ENCODE measurements at regions not wholly inside any gene's neighbourhood (a gene's known extent, or its start where the extent isn't known, plus 50 kb on each side); places are given as distances from the start of the nearest gene placed in this dataset.

DNA sequence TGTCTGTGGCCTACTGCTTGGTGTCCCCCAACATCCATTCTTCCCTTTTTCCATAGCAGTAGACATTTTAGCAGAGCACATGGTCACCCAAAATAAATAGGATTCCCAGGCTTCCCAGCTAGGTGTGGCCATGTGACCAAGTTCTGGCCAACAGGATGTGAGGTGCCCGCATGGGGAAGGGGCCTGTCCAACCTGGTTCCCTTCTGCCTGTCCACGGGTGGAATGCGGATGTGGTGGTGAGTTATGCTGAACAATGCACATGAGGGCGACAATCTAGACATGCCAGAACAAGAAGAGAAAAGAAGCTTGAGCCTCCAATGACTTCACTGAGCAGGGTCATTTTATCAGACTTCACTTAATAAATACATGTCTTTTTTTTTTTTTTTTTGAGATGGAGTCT lies 77.6 kb upstream of the DLG1 start:
- H3K4me3 ChIP-seq, result no peak overlapping the region
- no peaks in the 10 kb centered on the region for H3K36me3 ChIP-seq
- H3K27me3 ChIP-seq, result no peaks in the 10 kb centered on the region
- no peak for DNase-seq (ENCODE audit: low spot score)
- no peak overlapping the region for H3K27ac ChIP-seq
- TF ChIP-seq, protein P1, sequence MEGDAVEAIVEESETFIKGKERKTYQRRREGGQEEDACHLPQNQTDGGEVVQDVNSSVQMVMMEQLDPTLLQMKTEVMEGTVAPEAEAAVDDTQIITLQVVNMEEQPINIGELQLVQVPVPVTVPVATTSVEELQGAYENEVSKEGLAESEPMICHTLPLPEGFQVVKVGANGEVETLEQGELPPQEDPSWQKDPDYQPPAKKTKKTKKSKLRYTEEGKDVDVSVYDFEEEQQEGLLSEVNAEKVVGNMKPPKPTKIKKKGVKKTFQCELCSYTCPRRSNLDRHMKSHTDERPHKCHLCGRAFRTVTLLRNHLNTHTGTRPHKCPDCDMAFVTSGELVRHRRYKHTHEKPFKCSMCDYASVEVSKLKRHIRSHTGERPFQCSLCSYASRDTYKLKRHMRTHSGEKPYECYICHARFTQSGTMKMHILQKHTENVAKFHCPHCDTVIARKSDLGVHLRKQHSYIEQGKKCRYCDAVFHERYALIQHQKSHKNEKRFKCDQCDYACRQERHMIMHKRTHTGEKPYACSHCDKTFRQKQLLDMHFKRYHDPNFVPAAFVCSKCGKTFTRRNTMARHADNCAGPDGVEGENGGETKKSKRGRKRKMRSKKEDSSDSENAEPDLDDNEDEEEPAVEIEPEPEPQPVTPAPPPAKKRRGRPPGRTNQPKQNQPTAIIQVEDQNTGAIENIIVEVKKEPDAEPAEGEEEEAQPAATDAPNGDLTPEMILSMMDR (IDR thresholded peaks at IDR 0.05), result no peak
- H3K4me1 ChIP-seq, result no peaks in the 10 kb centered on the region
- H3K9me3 ChIP-seq, result no peaks in the 10 kb centered on the region

DNA sequence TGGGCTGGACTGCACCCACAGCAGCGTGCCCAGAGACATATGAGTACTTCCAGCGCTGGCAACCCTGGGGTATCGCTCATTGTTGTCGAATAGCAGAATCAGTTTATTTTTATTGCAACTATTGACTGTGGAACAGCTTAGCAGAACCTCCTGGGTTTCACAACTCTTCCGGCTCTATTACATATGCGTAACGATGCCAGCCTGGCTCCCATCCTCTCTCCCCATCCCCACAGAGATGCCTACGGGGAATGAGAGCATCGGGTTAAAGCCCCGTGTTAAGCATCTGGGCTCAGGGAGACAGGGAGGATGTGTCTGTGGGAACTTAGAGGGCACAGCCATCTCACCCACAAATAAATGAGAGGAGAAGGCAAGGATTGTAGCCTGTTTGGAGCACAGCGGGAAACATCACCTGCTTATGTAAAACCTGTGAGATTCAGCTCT lies 76.6 kb upstream of the DLG1 start:
- Histone ChIP-seq H3K9me3 (no peaks in the 10 kb centered on the region), H3K27me3 (no peaks in the 10 kb centered on the region), H3K4me1 (no peaks in the 10 kb centered on the region), H3K4me3 (no peak overlapping the region), H3K36me3 (no peaks in the 10 kb centered on the region), H3K27ac (no peak overlapping the region)
- TF ChIP-seq, protein P1 (IDR thresholded peaks at IDR 0.05), result no peak
- DNase-seq (ENCODE audit: low spot score), result peak; percentile 23

DNA sequence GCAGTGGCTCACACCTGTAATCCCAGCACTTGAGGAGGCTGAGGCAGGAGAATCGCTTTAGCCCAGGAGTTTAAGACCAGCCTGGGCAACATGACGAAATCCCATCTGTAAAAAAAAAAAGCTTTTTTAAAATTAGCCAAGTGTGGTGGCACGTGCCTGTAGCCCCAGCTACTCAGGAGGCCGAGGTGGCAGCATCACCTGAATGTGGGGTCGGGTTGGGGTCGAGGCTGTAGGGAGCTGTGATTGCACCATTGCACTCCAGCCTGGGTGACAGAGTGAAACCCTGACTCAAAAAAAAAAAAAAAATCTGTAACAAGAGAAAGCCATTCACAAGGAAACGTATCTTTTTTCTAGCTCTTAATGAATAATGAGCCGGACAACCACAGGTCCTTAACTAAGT lies 74.7 kb upstream of the DLG1 start:
- H3K4me3 ChIP-seq, result no peak overlapping the region
- no peak overlapping the region for H3K27ac ChIP-seq
- peak; percentile 34 for DNase-seq (ENCODE audit: low spot score)
- no peaks in the 10 kb centered on the region for H3K4me1 ChIP-seq
- H3K36me3 ChIP-seq, result no peaks in the 10 kb centered on the region
- H3K27me3 ChIP-seq, result no peaks in the 10 kb centered on the region
- TF ChIP-seq, protein P1 (IDR thresholded peaks at IDR 0.05), result no peak
- H3K9me3 ChIP-seq, result no peaks in the 10 kb centered on the region

DNA sequence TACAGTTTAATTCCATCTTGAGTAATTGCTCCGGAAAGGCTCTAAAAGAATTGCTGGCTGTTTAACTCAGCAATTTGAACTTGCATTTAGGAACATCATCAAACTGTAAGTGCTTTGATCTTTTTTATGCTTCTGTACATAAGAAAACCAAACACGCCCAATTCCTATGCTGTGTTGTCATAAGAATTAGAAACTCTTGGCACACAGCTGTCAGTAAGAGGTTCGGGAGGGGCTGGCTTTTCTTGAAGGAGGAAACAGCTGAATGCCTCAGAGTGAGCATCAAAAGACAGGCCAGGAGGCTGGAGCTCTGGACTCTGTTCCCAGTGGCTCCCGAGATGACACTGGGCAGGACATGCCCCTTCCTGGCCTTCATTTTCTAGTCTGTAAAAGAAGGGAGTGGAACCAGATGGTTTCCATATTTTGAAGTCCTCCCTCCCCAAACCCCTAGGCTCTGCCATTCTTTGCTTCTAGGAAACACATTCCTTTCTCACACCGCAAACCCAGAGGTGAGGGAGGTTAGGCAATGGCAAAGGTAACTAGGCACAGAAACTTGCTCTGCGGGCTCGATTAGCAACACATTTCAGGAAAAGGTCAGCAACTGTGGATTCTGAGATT lies 73.7 kb upstream of the DLG1 start:
- Histone ChIP-seq H3K4me1 (peaks cover 0 to 2% of the 10 kb centered on the region in 2 donors), H3K36me3 (no peaks in the 10 kb centered on the region), H3K27me3 (no peaks in the 10 kb centered on the region), H3K9me3 (no peaks in the 10 kb centered on the region), H3K4me3 (no peak overlapping the region), H3K27ac (no peak overlapping the region)
- TF ChIP-seq, protein P1 (IDR thresholded peaks at IDR 0.05), result no peak
- DNase-seq (ENCODE audit: low spot score), result peak; percentile 58

DNA sequence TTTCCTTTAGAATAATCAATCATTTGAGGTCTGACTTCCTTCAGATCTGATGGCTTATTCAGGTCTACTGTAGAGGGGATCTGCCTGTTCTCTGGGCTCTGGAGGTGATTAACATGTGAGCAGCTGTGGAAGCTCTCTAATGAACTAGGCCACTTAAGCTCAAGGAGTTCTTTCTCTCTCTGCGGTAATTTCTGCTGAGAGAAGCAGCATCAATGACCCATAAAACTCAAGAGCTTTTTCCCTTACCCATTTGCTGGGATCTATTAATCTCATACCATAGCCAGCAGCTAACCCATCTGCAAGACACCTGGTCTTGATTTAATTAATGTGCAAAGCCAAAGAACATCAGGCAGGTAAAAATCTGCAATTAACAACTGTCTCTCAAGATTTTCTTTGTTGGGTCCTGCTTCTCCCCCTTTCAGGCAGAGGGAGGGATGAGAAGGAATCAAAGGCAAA lies 73.2 kb upstream of the DLG1 start:
- Histone ChIP-seq H3K4me3 (no peak overlapping the region), H3K27ac (no peak overlapping the region), H3K9me3 (no peaks in the 10 kb centered on the region), H3K36me3 (no peaks in the 10 kb centered on the region), H3K27me3 (no peaks in the 10 kb centered on the region), H3K4me1 (peaks cover 0 to 8% of the 10 kb centered on the region in 2 donors)
- DNase-seq (ENCODE audit: low spot score), result no peak
- TF ChIP-seq, protein P1 (IDR thresholded peaks at IDR 0.05), result no peak

DNA sequence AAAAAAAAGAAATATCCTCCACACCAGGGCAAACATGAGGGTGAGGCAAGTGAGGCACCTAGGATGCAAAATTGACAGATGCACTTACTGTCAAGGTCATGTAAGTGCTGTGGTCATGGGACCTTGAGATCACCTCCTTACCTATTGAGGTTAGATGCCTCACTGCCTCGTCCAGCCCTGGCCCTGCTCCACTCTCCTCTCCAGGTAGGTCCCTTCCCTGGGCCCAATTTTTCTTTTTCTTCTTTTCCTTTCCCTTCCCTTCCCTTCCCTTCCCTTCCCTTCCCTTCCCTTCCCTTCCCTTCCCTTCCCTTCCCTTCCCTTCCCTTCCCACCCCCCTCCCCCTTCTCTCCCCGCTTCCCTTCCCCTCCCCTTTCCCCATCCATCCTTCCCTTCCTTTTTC lies 71.1 kb upstream of the DLG1 start:
- Histone ChIP-seq H3K9me3 (no peaks in the 10 kb centered on the region), H3K27me3 (no peaks in the 10 kb centered on the region), H3K36me3 (no peaks in the 10 kb centered on the region), H3K4me3 (no peak overlapping the region), H3K4me1 (peaks cover 0 to 10% of the 10 kb centered on the region in 2 donors), H3K27ac (no peak overlapping the region)
- TF ChIP-seq, protein P1 (IDR thresholded peaks at IDR 0.05), result no peak
- DNase-seq (ENCODE audit: low spot score), result peak; percentile 32
